LNCAP (cell line): ENCODE measurements at regions not wholly inside any gene's neighbourhood (a gene's known extent, or its start where the extent isn't known, plus 50 kb on each side); places are given as distances from the start of the nearest gene placed in this dataset.

Experiments
- TF ChIP-seq, protein P1 (sequence below): fragments of 450-650 bp; IDR thresholded peaks from 2 replicates; pipeline ENCODE4 v1.5.1; 2017; ENCODE audit warnings: mild to moderate bottlenecking

DNA sequence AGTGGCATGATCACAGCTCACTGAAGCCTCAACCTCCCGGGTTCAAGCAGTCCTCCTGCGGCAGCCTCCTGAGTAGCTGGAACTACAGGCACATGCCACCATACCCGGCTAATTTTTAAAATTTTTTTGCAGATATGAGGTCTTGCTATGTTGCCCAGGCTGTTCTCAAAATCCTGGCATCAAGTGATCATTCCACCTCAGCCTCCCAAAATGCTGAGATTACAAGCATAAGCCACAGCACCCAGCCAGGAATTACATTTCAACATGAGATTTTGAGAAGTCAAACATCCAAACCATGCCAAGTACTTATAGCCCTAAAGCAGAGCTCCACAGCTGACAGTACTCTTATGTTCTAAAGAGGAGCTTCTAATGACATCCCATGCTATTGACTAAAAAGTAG, 200.1 kb downstream of the FCRL5 start:
- TF ChIP-seq, protein P1, sequence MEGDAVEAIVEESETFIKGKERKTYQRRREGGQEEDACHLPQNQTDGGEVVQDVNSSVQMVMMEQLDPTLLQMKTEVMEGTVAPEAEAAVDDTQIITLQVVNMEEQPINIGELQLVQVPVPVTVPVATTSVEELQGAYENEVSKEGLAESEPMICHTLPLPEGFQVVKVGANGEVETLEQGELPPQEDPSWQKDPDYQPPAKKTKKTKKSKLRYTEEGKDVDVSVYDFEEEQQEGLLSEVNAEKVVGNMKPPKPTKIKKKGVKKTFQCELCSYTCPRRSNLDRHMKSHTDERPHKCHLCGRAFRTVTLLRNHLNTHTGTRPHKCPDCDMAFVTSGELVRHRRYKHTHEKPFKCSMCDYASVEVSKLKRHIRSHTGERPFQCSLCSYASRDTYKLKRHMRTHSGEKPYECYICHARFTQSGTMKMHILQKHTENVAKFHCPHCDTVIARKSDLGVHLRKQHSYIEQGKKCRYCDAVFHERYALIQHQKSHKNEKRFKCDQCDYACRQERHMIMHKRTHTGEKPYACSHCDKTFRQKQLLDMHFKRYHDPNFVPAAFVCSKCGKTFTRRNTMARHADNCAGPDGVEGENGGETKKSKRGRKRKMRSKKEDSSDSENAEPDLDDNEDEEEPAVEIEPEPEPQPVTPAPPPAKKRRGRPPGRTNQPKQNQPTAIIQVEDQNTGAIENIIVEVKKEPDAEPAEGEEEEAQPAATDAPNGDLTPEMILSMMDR = no peak

DNA sequence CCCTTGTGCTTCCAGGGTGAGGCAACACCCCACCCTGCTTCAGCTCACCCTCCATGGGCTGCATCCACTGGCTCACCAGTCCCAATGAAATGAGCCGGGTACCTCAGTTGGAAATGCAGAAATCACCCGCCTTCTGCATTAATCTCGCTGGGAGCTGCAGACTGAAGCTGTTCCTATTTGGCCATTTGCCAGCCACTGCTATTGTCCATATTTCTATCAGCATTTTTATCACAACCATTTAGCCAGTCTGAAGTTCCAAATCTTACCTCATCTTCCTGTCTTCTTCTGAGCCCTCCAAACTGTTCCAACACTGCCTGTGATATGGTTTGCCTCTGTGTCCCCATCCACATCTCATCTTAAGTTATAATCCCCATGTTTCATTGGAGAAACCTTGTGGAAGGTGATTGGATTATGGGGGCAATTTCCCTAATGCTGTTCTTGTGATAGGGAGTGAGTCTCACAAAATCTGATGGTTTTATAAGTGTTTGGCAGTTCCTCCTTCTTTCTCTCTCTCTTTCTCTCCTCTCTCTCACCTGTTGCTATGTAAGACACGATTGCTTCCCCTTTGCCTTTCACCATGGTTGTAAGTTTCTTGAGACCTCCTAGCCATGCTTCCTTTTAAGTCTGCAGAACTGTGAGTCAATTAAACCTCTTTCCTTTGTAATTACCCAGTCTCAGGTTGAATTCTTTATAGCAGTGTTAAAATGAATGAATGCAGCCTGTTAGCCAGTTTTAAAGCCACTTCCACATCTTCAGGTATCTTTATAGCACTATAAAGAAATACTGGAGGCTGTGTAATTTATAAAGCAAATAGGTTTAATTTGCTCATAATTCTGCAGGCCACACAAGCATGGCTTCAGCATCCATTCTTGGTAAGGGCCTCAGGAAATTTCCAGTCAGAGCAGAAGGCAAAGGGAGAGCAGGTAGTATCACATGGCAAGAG, 203.5 kb downstream of the FCRL5 start:
- TF ChIP-seq, protein P1 = no peak

DNA sequence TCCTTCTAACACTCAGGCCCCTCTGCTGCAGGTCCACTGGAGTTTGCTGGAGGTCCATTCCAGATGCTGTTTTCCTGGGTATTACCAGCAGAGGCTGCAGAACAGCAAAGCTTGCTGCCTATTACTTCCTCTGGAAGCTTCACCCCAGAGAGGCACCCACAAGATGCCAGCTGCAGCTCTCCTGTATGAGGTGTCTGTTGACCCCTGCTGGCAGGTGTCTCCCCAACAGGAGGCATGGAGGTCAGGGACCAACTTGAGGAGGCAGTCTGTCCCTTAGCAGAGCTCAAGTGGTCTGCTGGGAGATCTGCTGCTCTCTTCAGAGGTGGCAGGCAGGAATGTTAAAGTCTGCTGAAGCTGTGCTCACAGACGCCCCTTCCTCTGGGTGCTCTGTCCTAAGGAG, 204.8 kb downstream of the FCRL5 start:
- TF ChIP-seq, protein P1 = no peak

DNA sequence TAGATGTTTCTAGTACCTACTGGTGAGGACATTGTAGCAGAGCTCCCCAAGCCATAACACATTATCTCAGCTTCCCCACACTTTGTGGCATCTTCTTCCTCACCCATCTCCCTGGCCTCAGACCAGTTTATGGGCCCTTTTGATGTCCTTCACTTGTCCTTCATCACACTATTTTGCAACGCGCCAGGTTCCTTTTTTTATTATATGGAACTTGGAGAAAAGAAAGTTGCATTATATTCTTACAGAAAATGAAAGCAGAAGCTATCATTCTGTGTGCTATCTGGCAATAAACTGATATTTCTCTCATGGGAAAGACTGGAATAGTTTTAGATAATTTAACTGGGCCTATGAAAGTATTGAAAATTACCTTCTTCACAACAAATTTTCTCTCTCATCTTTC, 196.9 kb upstream of the ETV3 start:
- TF ChIP-seq, protein P1 = no peak

DNA sequence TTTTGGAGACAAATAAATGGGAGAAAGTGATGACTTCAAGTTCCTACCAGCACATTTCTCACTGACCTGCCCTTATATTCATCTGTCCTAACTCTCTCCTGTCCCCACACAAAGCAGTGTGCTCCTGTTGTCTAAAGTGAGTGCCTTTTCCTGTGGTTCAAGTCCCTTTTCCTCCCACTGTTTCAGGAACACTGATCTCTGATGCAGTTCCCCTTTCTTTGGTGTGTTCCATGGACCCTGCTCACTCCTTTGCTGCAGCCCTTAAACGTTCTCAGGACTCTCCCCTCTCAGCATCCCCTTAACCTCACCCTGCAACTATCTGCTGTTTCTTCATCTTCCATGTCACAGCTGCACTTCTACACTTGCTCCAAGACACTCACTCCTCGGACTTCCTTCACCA, 195.8 kb upstream of the ETV3 start:
- TF ChIP-seq, protein P1 = no peak

DNA sequence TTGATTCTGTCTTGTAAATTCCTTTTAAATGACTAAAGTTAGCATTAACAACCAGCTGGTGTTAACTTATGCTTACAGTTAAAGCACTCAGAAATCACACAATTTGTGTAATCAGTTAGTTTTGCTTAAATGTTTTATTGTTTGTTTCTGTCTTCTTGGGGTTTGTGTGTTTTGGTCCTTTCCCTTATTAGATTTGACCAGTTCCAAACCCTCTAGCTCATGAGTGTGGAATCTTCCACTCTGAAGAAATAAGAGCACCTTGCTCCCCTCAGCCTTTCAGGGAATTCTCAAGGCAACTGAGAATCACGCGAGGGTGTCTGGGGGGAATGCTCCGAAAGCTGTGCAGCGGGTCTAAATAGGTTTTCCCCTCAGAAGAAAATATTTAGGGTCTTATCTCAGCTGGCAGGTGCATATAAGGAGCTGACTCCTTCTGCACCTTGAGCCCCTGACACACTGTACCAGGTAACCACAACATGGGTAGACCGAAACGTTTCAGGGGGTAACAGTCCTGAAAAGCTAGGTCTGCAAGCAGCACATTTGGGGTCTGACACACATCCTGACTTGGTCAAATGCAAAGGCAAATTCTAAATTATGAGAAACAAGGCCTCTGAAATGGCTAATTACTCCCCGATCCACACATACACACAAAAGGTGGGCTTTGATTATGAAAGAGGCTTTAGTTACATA, 188.1 kb upstream of the ETV3 start:
- TF ChIP-seq, protein P1 = no peak

DNA sequence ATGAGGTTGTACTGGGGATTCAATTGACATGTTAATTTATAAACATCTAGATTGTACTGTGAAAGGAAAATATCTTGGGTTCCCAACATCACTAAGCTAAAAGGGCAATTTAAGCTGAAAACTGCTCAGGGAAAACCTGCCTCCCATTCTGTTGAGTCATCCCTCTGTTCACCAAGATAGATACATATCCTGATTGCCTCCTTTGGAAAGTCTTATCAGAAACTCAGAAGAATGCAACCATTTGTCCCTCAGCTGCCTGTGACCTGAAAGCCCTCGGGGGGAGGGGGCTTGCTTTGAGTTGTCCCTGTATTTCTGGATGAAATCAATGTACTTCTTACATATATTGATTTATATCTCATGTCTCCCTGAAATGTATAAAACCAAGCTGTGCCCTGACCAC, 187.0 kb upstream of the ETV3 start:
- TF ChIP-seq, protein P1 = no peak
